AG08396 (cell line): ENCODE measurements at regions not wholly inside any gene's neighbourhood (a gene's known extent, or its start where the extent isn't known, plus 50 kb on each side); places are given as distances from the start of the nearest gene placed in this dataset.

Experiments
- DNase-seq: peaks from one replicate; pipeline ENCODE4 v3.0.0; 2012; ENCODE audit warnings: low spot score, mixed read lengths

GRCh38 chr9:1201901-1202300 lies 151.7 kb downstream of the DMRT2 start:
- no peak for DNase-seq

- no peak for DNase-seq
Observed at GRCh38 chr9:1202512-1203280, 152.5 kb downstream of the DMRT2 start.

GRCh38 chr9:1207686-1208085 lies 157.5 kb downstream of the DMRT2 start:
- DNase-seq = no peak

- DNase-seq = no peak
Observed at GRCh38 chr9:1208157-1208556, 158.0 kb downstream of the DMRT2 start.

GRCh38 chr9:1210954-1211353 lies 160.8 kb downstream of the DMRT2 start:
- DNase-seq = no peak

- DNase-seq = no peak
Observed at GRCh38 chr9:1216532-1216931, 166.4 kb downstream of the DMRT2 start.

- DNase-seq = no peak
Observed at GRCh38 chr9:1217076-1217475, 166.9 kb downstream of the DMRT2 start.

GRCh38 chr9:1219284-1219683 lies 169.1 kb downstream of the DMRT2 start:
- DNase-seq = no peak

GRCh38 chr9:1221298-1221697 lies 171.1 kb downstream of the DMRT2 start:
- DNase-seq = no peak

- peak; percentile 16 for DNase-seq
Observed at GRCh38 chr9:1222511-1222910, 172.4 kb downstream of the DMRT2 start.

- DNase-seq = peak; percentile 49
Observed at GRCh38 chr9:1231998-1232919, 182.1 kb downstream of the DMRT2 start.

- no peak for DNase-seq
Observed at GRCh38 chr9:1233568-1233967, 183.4 kb downstream of the DMRT2 start.

GRCh38 chr9:1235650-1236049 lies 185.5 kb downstream of the DMRT2 start:
- DNase-seq = no peak

- no peak for DNase-seq
Observed at GRCh38 chr9:1236061-1236460, 185.9 kb downstream of the DMRT2 start.

- DNase-seq = no peak
Observed at GRCh38 chr9:1238407-1238806, 188.2 kb downstream of the DMRT2 start.

GRCh38 chr9:1248743-1249142 lies 198.6 kb downstream of the DMRT2 start:
- no peak for DNase-seq

GRCh38 chr9:1253064-1253979 lies 203.2 kb downstream of the DMRT2 start:
- DNase-seq = no peak

GRCh38 chr9:1254071-1254470 lies 203.9 kb downstream of the DMRT2 start:
- DNase-seq = no peak

GRCh38 chr9:1256178-1256577 lies 206.0 kb downstream of the DMRT2 start:
- DNase-seq = no peak

GRCh38 chr9:1261266-1261665 lies 211.1 kb downstream of the DMRT2 start:
- DNase-seq = no peak

GRCh38 chr9:1261879-1262766 lies 212.0 kb downstream of the DMRT2 start:
- no peak for DNase-seq
